ENCODE measurements at regions not wholly inside any gene's neighbourhood (a gene's known extent, or its start where the extent isn't known, plus 50 kb on each side); places are given as distances from the start of the nearest gene placed in this dataset.

GRCh38 chr14:46574978-46575375, 76.6 kb downstream of the RPL10L start:
- TF ChIP-seq NFE2L1 (tag; IDR thresholded peaks at IDR 0.05; ENCODE audit: borderline replicate concordance, low read depth) (no peak), ZNF124 (CRISPR knock-in tag; IDR thresholded peaks at IDR 0.05) (no peak), TCF7L2 (IDR thresholded peaks at IDR 0.05; ENCODE audit: low read depth, low read length) (no peak), SNIP1 (IDR thresholded peaks at IDR 0.05; ENCODE audit: low read depth) (no peak)

All from K562 (cell line).